Colonic mucosa (tissue), 4 donors: ENCODE measurements at regions not wholly inside any gene's neighbourhood (a gene's known extent, or its start where the extent isn't known, plus 50 kb on each side); places are given as distances from the start of the nearest gene placed in this dataset.

Source experiments
- DNase-seq: peaks from one replicate; pipeline ENCODE4 v3.0.0-alpha.2; 2020
- H3K27ac ChIP-seq: fragments of 200-600 bp; one replicate; pipeline ENCODE4 v1.8.0; 2021
- H3K27me3 ChIP-seq: fragments of 200-600 bp; one replicate; pipeline ENCODE4 v1.8.0; 2021
- H3K36me3 ChIP-seq: fragments of 200-600 bp; one replicate; pipeline ENCODE4 v1.8.0; 2021
- H3K4me1 ChIP-seq: fragments of 200-600 bp; one replicate; pipeline ENCODE4 v1.8.0; 2021; ENCODE audit warnings: mild to moderate bottlenecking
- H3K4me3 ChIP-seq: fragments of 200-600 bp; one replicate; pipeline ENCODE4 v1.8.0; 2021
- H3K9ac ChIP-seq, 2 donors: one replicate each; pipeline ENCODE4 v1.7.0; 2013; ENCODE audit warnings: control low read depth in 2 of 2, low read depth in 2 of 2, low read length in 2 of 2
- H3K9me3 ChIP-seq: fragments of 200-600 bp; one replicate; pipeline ENCODE4 v1.8.0; 2021
- intact Hi-C: fragments of 100-400 bp; cut with DNase I; formaldehyde crosslinking; loops from one replicate; pipeline ENCODE4 v1.14.1; 2022
- TF ChIP-seq, protein P1 (sequence below): fragments of 200-600 bp; IDR thresholded peaks from one replicate; pipeline ENCODE4 v1.8.0; 2022; ENCODE audit warnings: antibody characterized with exemption, mild to moderate bottlenecking
- donor health status: healthy.
- donor health status: DM: no; HTN: no; CAD: no.
- donor health status: DM: no; HTN: no; CAD: no.

- Histone ChIP-seq H3K9ac (no peak overlapping the region), H3K27me3 (no peaks in the 10 kb centered on the region), H3K4me1 (no peaks in the 10 kb centered on the region), H3K27ac (no peak overlapping the region), H3K36me3 (no peaks in the 10 kb centered on the region), H3K9me3 (no peaks in the 10 kb centered on the region), H3K4me3 (no peak overlapping the region)
- TF ChIP-seq, protein P1, sequence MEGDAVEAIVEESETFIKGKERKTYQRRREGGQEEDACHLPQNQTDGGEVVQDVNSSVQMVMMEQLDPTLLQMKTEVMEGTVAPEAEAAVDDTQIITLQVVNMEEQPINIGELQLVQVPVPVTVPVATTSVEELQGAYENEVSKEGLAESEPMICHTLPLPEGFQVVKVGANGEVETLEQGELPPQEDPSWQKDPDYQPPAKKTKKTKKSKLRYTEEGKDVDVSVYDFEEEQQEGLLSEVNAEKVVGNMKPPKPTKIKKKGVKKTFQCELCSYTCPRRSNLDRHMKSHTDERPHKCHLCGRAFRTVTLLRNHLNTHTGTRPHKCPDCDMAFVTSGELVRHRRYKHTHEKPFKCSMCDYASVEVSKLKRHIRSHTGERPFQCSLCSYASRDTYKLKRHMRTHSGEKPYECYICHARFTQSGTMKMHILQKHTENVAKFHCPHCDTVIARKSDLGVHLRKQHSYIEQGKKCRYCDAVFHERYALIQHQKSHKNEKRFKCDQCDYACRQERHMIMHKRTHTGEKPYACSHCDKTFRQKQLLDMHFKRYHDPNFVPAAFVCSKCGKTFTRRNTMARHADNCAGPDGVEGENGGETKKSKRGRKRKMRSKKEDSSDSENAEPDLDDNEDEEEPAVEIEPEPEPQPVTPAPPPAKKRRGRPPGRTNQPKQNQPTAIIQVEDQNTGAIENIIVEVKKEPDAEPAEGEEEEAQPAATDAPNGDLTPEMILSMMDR = no peak
- no peak for DNase-seq
- intact Hi-C loops = no loop called here
These were observed 99.3 kb upstream of the FSHB start for GRCh38 chr11:30131535-30131934.

DNA sequence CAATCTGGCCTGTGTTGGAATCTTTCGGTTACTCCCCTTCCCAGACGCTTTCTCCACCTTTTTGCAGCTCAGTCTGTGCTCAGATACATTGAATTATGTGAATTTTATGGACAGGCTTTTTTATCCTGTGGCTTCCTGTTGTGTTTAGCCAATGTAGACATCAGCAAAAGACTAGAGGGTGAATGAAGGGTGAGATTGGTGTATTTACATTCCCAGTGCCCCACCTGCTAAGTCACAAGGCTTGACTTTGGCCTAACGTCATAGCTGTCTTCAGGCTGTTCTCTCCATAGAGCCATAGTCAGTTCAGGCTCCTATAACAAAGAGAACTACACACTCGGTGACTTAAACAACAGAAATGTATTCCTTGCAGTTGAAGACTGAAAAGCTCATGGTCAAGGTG lies 97.5 kb upstream of the FSHB start:
- no peaks in the 10 kb centered on the region for H3K27me3 ChIP-seq
- intact Hi-C loops = no loop called here
- no peak overlapping the region for H3K27ac ChIP-seq
- H3K9ac ChIP-seq = no peak overlapping the region
- no peaks in the 10 kb centered on the region for H3K9me3 ChIP-seq
- H3K36me3 ChIP-seq = no peaks in the 10 kb centered on the region
- H3K4me3 ChIP-seq = no peak overlapping the region
- TF ChIP-seq, protein P1 = no peak
- no peaks in the 10 kb centered on the region for H3K4me1 ChIP-seq
- no peak for DNase-seq

GRCh38 chr11:30143098-30143705 lies 87.6 kb upstream of the FSHB start:
- Histone ChIP-seq H3K4me3 (no peak overlapping the region), H3K27ac (no peak overlapping the region), H3K9ac (no peak overlapping the region), H3K4me1 (no peaks in the 10 kb centered on the region), H3K36me3 (no peaks in the 10 kb centered on the region), H3K27me3 (no peaks in the 10 kb centered on the region), H3K9me3 (no peaks in the 10 kb centered on the region)
- TF ChIP-seq, protein P1 = peak; percentile 64
- intact Hi-C loops = no loop called here
- DNase-seq = no peak

DNA sequence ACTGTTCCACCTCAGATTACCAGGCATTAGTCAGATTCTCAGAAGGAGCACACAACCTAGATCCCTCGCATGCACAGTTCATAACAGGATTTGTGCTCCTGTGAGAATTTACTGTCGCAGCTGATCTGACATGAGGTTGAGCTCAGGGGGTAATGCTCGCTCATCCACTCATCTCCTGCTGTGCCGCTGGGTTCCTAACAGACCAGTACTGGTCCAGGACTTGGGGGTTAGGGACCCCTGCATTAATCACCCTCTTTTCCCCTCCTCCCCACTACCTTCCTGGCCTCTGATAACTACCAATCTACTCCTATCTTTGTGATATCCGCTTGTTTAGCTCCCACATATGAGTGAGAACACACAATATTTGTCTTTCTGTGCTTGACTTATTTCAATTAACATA lies 83.5 kb upstream of the FSHB start:
- no peaks in the 10 kb centered on the region for H3K36me3 ChIP-seq
- intact Hi-C loops = no loop called here
- no peak overlapping the region for H3K4me3 ChIP-seq
- no peaks in the 10 kb centered on the region for H3K27me3 ChIP-seq
- TF ChIP-seq, protein P1 = no peak
- H3K4me1 ChIP-seq = no peaks in the 10 kb centered on the region
- no peak overlapping the region for H3K9ac ChIP-seq
- H3K9me3 ChIP-seq = no peaks in the 10 kb centered on the region
- no peak for DNase-seq
- no peak overlapping the region for H3K27ac ChIP-seq

- H3K27ac ChIP-seq = no peak overlapping the region
- intact Hi-C loops = no loop called here
- no peaks in the 10 kb centered on the region for H3K27me3 ChIP-seq
- H3K36me3 ChIP-seq = no peaks in the 10 kb centered on the region
- H3K9me3 ChIP-seq = no peaks in the 10 kb centered on the region
- H3K4me3 ChIP-seq = no peak overlapping the region
- H3K4me1 ChIP-seq = no peaks in the 10 kb centered on the region
- no peak for DNase-seq
- no peak overlapping the region for H3K9ac ChIP-seq
- TF ChIP-seq, protein P1 = no peak
These were observed 80.8 kb upstream of the FSHB start for GRCh38 chr11:30149998-30150397.
